ENCODE measurements at regions not wholly inside any gene's neighbourhood (a gene's known extent, or its start where the extent isn't known, plus 50 kb on each side); places are given as distances from the start of the nearest gene placed in this dataset.
"Not testable (repeated sequence)": the region's sequence is repeated elsewhere in the genome, so short reads cannot be mapped to it uniquely, and the experiment has no call there.

- Histone ChIP-seq H3K27me3 (ENCODE audit: control insufficient read depth, insufficient read depth, low read length) (no peaks in the 10 kb centered on the region), H3K9ac (ENCODE audit: low read length) (no peak overlapping the region), H3K4me1 (ENCODE audit: control insufficient read depth, insufficient read depth, low read length) (peaks cover 14% of the 10 kb centered on the region), H3K27ac (ENCODE audit: low read depth, low read length) (no peak overlapping the region), H3K36me3 (ENCODE audit: control insufficient read depth, insufficient read depth, low read length) (no peaks in the 10 kb centered on the region), H3K4me3 (ENCODE audit: low read length) (no peak overlapping the region)
Measured at GRCh38 chr9:115442054-115442453, 324.1 kb upstream of the TNC start.

- Histone ChIP-seq H3K4me3 (ENCODE audit: low read length) (no peak overlapping the region), H3K27me3 (ENCODE audit: control insufficient read depth, insufficient read depth, low read length) (no peaks in the 10 kb centered on the region), H3K9ac (ENCODE audit: low read length) (no peak overlapping the region), H3K4me1 (ENCODE audit: control insufficient read depth, insufficient read depth, low read length) (peaks cover 14% of the 10 kb centered on the region), H3K27ac (ENCODE audit: low read depth, low read length) (no peak overlapping the region), H3K36me3 (ENCODE audit: control insufficient read depth, insufficient read depth, low read length) (no peaks in the 10 kb centered on the region)
Measured at GRCh38 chr9:115443890-115444289, 325.9 kb upstream of the TNC start.

GRCh38 chr9:115444959-115445358 is 327.0 kb upstream of the TNC start:
- Histone ChIP-seq H3K27ac (ENCODE audit: low read depth, low read length) (no peak overlapping the region), H3K4me1 (ENCODE audit: control insufficient read depth, insufficient read depth, low read length) (peaks cover 9% of the 10 kb centered on the region), H3K36me3 (ENCODE audit: control insufficient read depth, insufficient read depth, low read length) (no peaks in the 10 kb centered on the region), H3K27me3 (ENCODE audit: control insufficient read depth, insufficient read depth, low read length) (no peaks in the 10 kb centered on the region), H3K4me3 (ENCODE audit: low read length) (no peak overlapping the region), H3K9ac (ENCODE audit: low read length) (no peak overlapping the region)

- H3K36me3 ChIP-seq (ENCODE audit: control insufficient read depth, insufficient read depth, low read length): no peaks in the 10 kb centered on the region
- peaks cover 9% of the 10 kb centered on the region for H3K4me1 ChIP-seq (ENCODE audit: control insufficient read depth, insufficient read depth, low read length)
- no peak overlapping the region for H3K4me3 ChIP-seq (ENCODE audit: low read length)
- H3K27ac ChIP-seq (ENCODE audit: low read depth, low read length): no peak overlapping the region
- no peak overlapping the region for H3K9ac ChIP-seq (ENCODE audit: low read length)
- no peaks in the 10 kb centered on the region for H3K27me3 ChIP-seq (ENCODE audit: control insufficient read depth, insufficient read depth, low read length)
Measured at GRCh38 chr9:115445655-115446054, 327.7 kb upstream of the TNC start.

- H3K36me3 ChIP-seq (ENCODE audit: control insufficient read depth, insufficient read depth, low read length): no peaks in the 10 kb centered on the region
- H3K27me3 ChIP-seq (ENCODE audit: control insufficient read depth, insufficient read depth, low read length): no peaks in the 10 kb centered on the region
- H3K27ac ChIP-seq (ENCODE audit: low read depth, low read length): no peak overlapping the region
- H3K4me3 ChIP-seq (ENCODE audit: low read length): no peak overlapping the region
- H3K4me1 ChIP-seq (ENCODE audit: control insufficient read depth, insufficient read depth, low read length): no peaks in the 10 kb centered on the region
- H3K9ac ChIP-seq (ENCODE audit: low read length): no peak overlapping the region
Measured at GRCh38 chr9:115456515-115456914, 338.6 kb upstream of the TNC start.

GRCh38 chr9:115461280-115461679 is 343.3 kb upstream of the TNC start:
- H3K27me3 ChIP-seq (ENCODE audit: control insufficient read depth, insufficient read depth, low read length): no peaks in the 10 kb centered on the region
- no peaks in the 10 kb centered on the region for H3K4me1 ChIP-seq (ENCODE audit: control insufficient read depth, insufficient read depth, low read length)
- H3K9ac ChIP-seq (ENCODE audit: low read length): no peak overlapping the region
- no peak overlapping the region for H3K4me3 ChIP-seq (ENCODE audit: low read length)
- no peaks in the 10 kb centered on the region for H3K36me3 ChIP-seq (ENCODE audit: control insufficient read depth, insufficient read depth, low read length)
- no peak overlapping the region for H3K27ac ChIP-seq (ENCODE audit: low read depth, low read length)

- H3K36me3 ChIP-seq (ENCODE audit: control insufficient read depth, insufficient read depth, low read length): no peaks in the 10 kb centered on the region
- H3K27me3 ChIP-seq (ENCODE audit: control insufficient read depth, insufficient read depth, low read length): no peaks in the 10 kb centered on the region
- no peaks in the 10 kb centered on the region for H3K4me1 ChIP-seq (ENCODE audit: control insufficient read depth, insufficient read depth, low read length)
- no peak overlapping the region for H3K9ac ChIP-seq (ENCODE audit: low read length)
- H3K27ac ChIP-seq (ENCODE audit: low read depth, low read length): no peak overlapping the region
- no peak overlapping the region for H3K4me3 ChIP-seq (ENCODE audit: low read length)
Measured at GRCh38 chr9:115462623-115463022, 344.7 kb upstream of the TNC start.

- Histone ChIP-seq H3K36me3 (ENCODE audit: control insufficient read depth, insufficient read depth, low read length) (no peaks in the 10 kb centered on the region), H3K4me1 (ENCODE audit: control insufficient read depth, insufficient read depth, low read length) (no peaks in the 10 kb centered on the region), H3K27ac (ENCODE audit: low read depth, low read length) (no peak overlapping the region), H3K9ac (ENCODE audit: low read length) (no peak overlapping the region), H3K4me3 (ENCODE audit: low read length) (no peak overlapping the region), H3K27me3 (ENCODE audit: control insufficient read depth, insufficient read depth, low read length) (no peaks in the 10 kb centered on the region)
Measured at GRCh38 chr9:115466756-115467155, 348.8 kb upstream of the TNC start.

GRCh38 chr9:115469841-115470240 is 351.9 kb upstream of the TNC start:
- Histone ChIP-seq H3K27ac (ENCODE audit: low read depth, low read length) (no peak overlapping the region), H3K4me1 (ENCODE audit: control insufficient read depth, insufficient read depth, low read length) (no peaks in the 10 kb centered on the region)

GRCh38 chr9:115473032-115473431 is 355.1 kb upstream of the TNC start:
- not testable (repeated sequence) for H3K9ac ChIP-seq (ENCODE audit: low read length); H3K4me1 ChIP-seq (ENCODE audit: control insufficient read depth, insufficient read depth, low read length); H3K27me3 ChIP-seq (ENCODE audit: control insufficient read depth, insufficient read depth, low read length); H3K4me3 ChIP-seq (ENCODE audit: low read length); H3K36me3 ChIP-seq (ENCODE audit: control insufficient read depth, insufficient read depth, low read length); H3K27ac ChIP-seq (ENCODE audit: low read depth, low read length)

More at GRCh38 chr9:115469841-115470240, 351.9 kb upstream of the TNC start:
- H3K36me3 ChIP-seq (ENCODE audit: control insufficient read depth, insufficient read depth, low read length): no peaks in the 10 kb centered on the region
- H3K9ac ChIP-seq (ENCODE audit: low read length): no peak overlapping the region
- no peak overlapping the region for H3K4me3 ChIP-seq (ENCODE audit: low read length)
- no peaks in the 10 kb centered on the region for H3K27me3 ChIP-seq (ENCODE audit: control insufficient read depth, insufficient read depth, low read length)

GRCh38 chr9:115481769-115482168 is 363.8 kb upstream of the TNC start:
- Histone ChIP-seq H3K9ac (ENCODE audit: low read length) (no peak overlapping the region), H3K4me1 (ENCODE audit: control insufficient read depth, insufficient read depth, low read length) (no peaks in the 10 kb centered on the region), H3K36me3 (ENCODE audit: control insufficient read depth, insufficient read depth, low read length) (no peaks in the 10 kb centered on the region)

GRCh38 chr9:115482747-115483146 is 364.8 kb upstream of the TNC start:
- Histone ChIP-seq H3K9ac (ENCODE audit: low read length) (no peak overlapping the region), H3K4me3 (ENCODE audit: low read length) (no peak overlapping the region), H3K27ac (ENCODE audit: low read depth, low read length) (no peak overlapping the region), H3K36me3 (ENCODE audit: control insufficient read depth, insufficient read depth, low read length) (no peaks in the 10 kb centered on the region), H3K27me3 (ENCODE audit: control insufficient read depth, insufficient read depth, low read length) (no peaks in the 10 kb centered on the region), H3K4me1 (ENCODE audit: control insufficient read depth, insufficient read depth, low read length) (no peaks in the 10 kb centered on the region)

More at GRCh38 chr9:115481769-115482168, 363.8 kb upstream of the TNC start:
- Histone ChIP-seq H3K4me3 (ENCODE audit: low read length) (no peak overlapping the region), H3K27me3 (ENCODE audit: control insufficient read depth, insufficient read depth, low read length) (no peaks in the 10 kb centered on the region), H3K27ac (ENCODE audit: low read depth, low read length) (no peak overlapping the region)

- H3K4me1 ChIP-seq (ENCODE audit: control insufficient read depth, insufficient read depth, low read length): no peaks in the 10 kb centered on the region
- no peak overlapping the region for H3K9ac ChIP-seq (ENCODE audit: low read length)
- no peak overlapping the region for H3K27ac ChIP-seq (ENCODE audit: low read depth, low read length)
- H3K27me3 ChIP-seq (ENCODE audit: control insufficient read depth, insufficient read depth, low read length): no peaks in the 10 kb centered on the region
- no peaks in the 10 kb centered on the region for H3K36me3 ChIP-seq (ENCODE audit: control insufficient read depth, insufficient read depth, low read length)
- H3K4me3 ChIP-seq (ENCODE audit: low read length): no peak overlapping the region
Measured at GRCh38 chr9:115492869-115493268, 374.9 kb upstream of the TNC start.
